ENCODE measurements at regions not wholly inside any gene's neighbourhood (a gene's known extent, or its start where the extent isn't known, plus 50 kb on each side); places are given as distances from the start of the nearest gene placed in this dataset.

GRCh38 chr21:22627911-22628310 is 1629.7 kb downstream of the NCAM2 start:
- no peak overlapping the region for H3K27ac ChIP-seq (ENCODE audit: low read depth, low read length)
- no peaks in the 10 kb centered on the region for H3K9me3 ChIP-seq (ENCODE audit: insufficient read depth in 2 of 2, low read depth in 1 of 2, low read length in 1 of 2)
- no peak overlapping the region for H2BK12ac ChIP-seq (ENCODE audit: low read depth, low read length)
- TF ChIP-seq TEAD4 (IDR thresholded peaks at IDR 0.05; ENCODE audit: low read depth, low read length) (no peak), POLR2A (IDR thresholded peaks at IDR 0.05; ENCODE audit: control extremely low read depth in 1 of 2, low read depth in 2 of 2, low read length in 2 of 2) (no peak), SUZ12 (IDR thresholded peaks at IDR 0.05; ENCODE audit: low read length) (no peak), SIRT6 (IDR thresholded peaks at IDR 0.05; ENCODE audit: low read length) (no peak), MAX (IDR thresholded peaks at IDR 0.05) (no peak), CTBP2 (IDR thresholded peaks at IDR 0.05; ENCODE audit: borderline replicate concordance, insufficient read depth, insufficient read length, low read length) (no peak), USF2 (IDR thresholded peaks at IDR 0.05; ENCODE audit: low read length) (no peak), EZH2 (IDR thresholded peaks at IDR 0.05; ENCODE audit: low read depth, low read length, severe bottlenecking) (no peak), EP300 (IDR thresholded peaks at IDR 0.05; ENCODE audit: borderline replicate concordance in 1 of 2, low read depth in 2 of 2, low read length in 2 of 2) (no peak), TAF1 (IDR thresholded peaks at IDR 0.05; ENCODE audit: low read depth, low read length) (no peak)
- no peak overlapping the region for H2BK5ac ChIP-seq (ENCODE audit: low read depth, low read length)
- H3K23me2 ChIP-seq (ENCODE audit: low read depth, low read length) = no peaks in the 10 kb centered on the region
- ChIA-PET CTCF (ENCODE audit: partially characterized antibody) (no interaction called here), POLR2A (ENCODE audit: partially characterized antibody) (no interaction called here)
- no peak overlapping the region for H3K4ac ChIP-seq (replicated peaks; ENCODE audit: insufficient read length, low read depth, low read length)
- no peaks in the 10 kb centered on the region for H3K36me3 ChIP-seq (ENCODE audit: control insufficient read depth in 2 of 4, insufficient read depth in 4 of 4, low read length in 3 of 4)
- H2BK15ac ChIP-seq (ENCODE audit: low read length) = no peak overlapping the region
- H2BK120ac ChIP-seq (replicated peaks; ENCODE audit: low read depth, low read length) = no peak overlapping the region
- H3K56ac ChIP-seq (replicated peaks; ENCODE audit: insufficient read length, low read depth, low read length) = no peak overlapping the region
- no peaks in the 10 kb centered on the region for H3K79me1 ChIP-seq (ENCODE audit: low read depth, low read length)
- no peak overlapping the region for H4K5ac ChIP-seq (ENCODE audit: insufficient read length, low read depth, low read length)
- FAIRE-seq (no peak), DNase-seq (ENCODE audit: low read depth in 1 of 2, low spot score in 2 of 2) (no peak)
- no peak overlapping the region for H3K9ac ChIP-seq (replicated peaks in 1 of 4; ENCODE audit: extremely low read depth in 1 of 4, low read depth in 3 of 4, low read length in 3 of 4)
- H3K4me1 ChIP-seq (replicated peaks in 1 of 4; ENCODE audit: control insufficient read depth in 3 of 4, insufficient read depth in 4 of 4, low read length in 3 of 4) = no peaks in the 10 kb centered on the region
- no peak overlapping the region for H4K91ac ChIP-seq (replicated peaks; ENCODE audit: insufficient read length, low read length)
- no peaks in the 10 kb centered on the region for H3K79me2 ChIP-seq (ENCODE audit: control insufficient read depth in 1 of 2, insufficient read depth in 2 of 2, low read length in 2 of 2)
- no peak overlapping the region for H3K4me3 ChIP-seq (ENCODE audit: extremely low read depth in 1 of 4, insufficient read depth in 2 of 4, low read depth in 3 of 4, low read length in 4 of 4)
- H4K8ac ChIP-seq (ENCODE audit: extremely low read depth, insufficient read depth, low read length) = no peak overlapping the region
- H3K27me3 ChIP-seq (replicated peaks in 1 of 4; ENCODE audit: control insufficient read depth in 3 of 4, extremely low read depth in 1 of 4, insufficient read depth in 3 of 4, low read length in 3 of 4) = no peaks in the 10 kb centered on the region
- H4K20me1 ChIP-seq (replicated peaks in 1 of 2; ENCODE audit: control insufficient read depth in 1 of 2, insufficient read depth in 2 of 2, low read length in 2 of 2) = no peaks in the 10 kb centered on the region
- no peak overlapping the region for H2AK5ac ChIP-seq (ENCODE audit: low read depth, low read length)
- no peak overlapping the region for H3K23ac ChIP-seq (ENCODE audit: insufficient read length)
- no peak overlapping the region for H3K14ac ChIP-seq (ENCODE audit: insufficient read length)
- no peak overlapping the region for H3K4me2 ChIP-seq (ENCODE audit: insufficient read depth in 1 of 2, low read depth in 2 of 2, low read length in 2 of 2)
- no peak overlapping the region for H2BK20ac ChIP-seq (ENCODE audit: low read length)
- 94% methylated on average over 1 of the region's 1 CpG; no CpG with 5 or more reads in 1 of the 2 experiments for whole genome bisulfite sequencing, 2 experiments (ENCODE audit: extremely low coverage in 1 of 2, insufficient coverage in 1 of 2, insufficient read length in 1 of 2, insufficient replicate concordance in 2 of 2, low coverage in 1 of 2, low lambda C conversion rate in 2 of 2, missing lambda C conversion rate in 1 of 2)
- H3K18ac ChIP-seq (ENCODE audit: extremely low read depth, low read length) = no peak overlapping the region
- no peak overlapping the region for H2AFZ ChIP-seq (ENCODE audit: low read length)

Data from H1 (cell line).